Breast epithelium (tissue), 4 donors: ENCODE measurements at regions not wholly inside any gene's neighbourhood (a gene's known extent, or its start where the extent isn't known, plus 50 kb on each side); places are given as distances from the start of the nearest gene placed in this dataset.

Experiments used
- DNase-seq, 2 donors: peaks; one replicate each; pipeline ENCODE4 v3.0.0-alpha.2; 2019; ENCODE audit warnings: low spot score in 2 of 2
- H3K27ac ChIP-seq, 2 donors: fragments of 200-600 bp; sonication (generic) in 1 of 2; one replicate each; pipeline ENCODE4 v1.5.1; 2016 to 2019; ENCODE audit warnings: mild to moderate bottlenecking in 1 of 2
- H3K27me3 ChIP-seq, 2 donors: fragments of 200-600 bp; sonication (generic) in 1 of 2; one replicate each; pipeline versions ENCODE4 v1.5.1 to v1.6.0; 2017 to 2019; ENCODE audit warnings: control low read depth in 1 of 2, mild to moderate bottlenecking in 1 of 2
- H3K36me3 ChIP-seq: fragments of 200-600 bp; one replicate; pipeline ENCODE4 v1.5.1; 2019
- H3K4me1 ChIP-seq, 2 donors: fragments of 200-600 bp; sonication (generic); one replicate each; pipeline ENCODE4 v1.5.1; 2016 to 2019; ENCODE audit warnings: control low read depth in 1 of 2
- H3K4me3 ChIP-seq, 3 donors: fragments of 200-600 bp; sonication (generic); 1 replicate in 2 of 3; 2 replicates in 1 of 3; pipeline ENCODE4 v1.5.1; 2016 to 2019; ENCODE audit warnings: mild to moderate bottlenecking in 3 of 3, moderate library complexity in 2 of 3
- H3K9me3 ChIP-seq, 2 donors: fragments of 200-600 bp; sonication (generic) in 1 of 2; one replicate each; pipeline ENCODE4 v1.5.1; 2016 to 2019; ENCODE audit warnings: control low read depth in 1 of 2
- POLR2A ChIP-seq: fragments of 450-650 bp; IDR thresholded peaks from one replicate; pipeline ENCODE4 v1.6.1; 2016; ENCODE audit warnings: antibody characterized with exemption, mild to moderate bottlenecking, moderate library complexity
- POLR2AphosphoS5 ChIP-seq, 3 donors: sonication (generic); formaldehyde crosslinking; IDR thresholded peaks; one replicate each; pipeline ENCODE4 v1.6.1; 2017; ENCODE audit warnings: antibody characterized with exemption in 3 of 3
- intact Hi-C: fragments of 100-400 bp; cut with DNase I; formaldehyde crosslinking; loops from one replicate; pipeline ENCODE4 v1.15.1; 2023; ENCODE audit warnings: low total_unique reads
- TF ChIP-seq, protein P1 (sequence below), 3 donors: fragments of 450-650 bp; IDR thresholded peaks; one replicate each; pipeline ENCODE4 v1.5.1; 2016 to 2017; ENCODE audit warnings: antibody characterized with exemption in 3 of 3, mild to moderate bottlenecking in 3 of 3, moderate library complexity in 3 of 3

DNA sequence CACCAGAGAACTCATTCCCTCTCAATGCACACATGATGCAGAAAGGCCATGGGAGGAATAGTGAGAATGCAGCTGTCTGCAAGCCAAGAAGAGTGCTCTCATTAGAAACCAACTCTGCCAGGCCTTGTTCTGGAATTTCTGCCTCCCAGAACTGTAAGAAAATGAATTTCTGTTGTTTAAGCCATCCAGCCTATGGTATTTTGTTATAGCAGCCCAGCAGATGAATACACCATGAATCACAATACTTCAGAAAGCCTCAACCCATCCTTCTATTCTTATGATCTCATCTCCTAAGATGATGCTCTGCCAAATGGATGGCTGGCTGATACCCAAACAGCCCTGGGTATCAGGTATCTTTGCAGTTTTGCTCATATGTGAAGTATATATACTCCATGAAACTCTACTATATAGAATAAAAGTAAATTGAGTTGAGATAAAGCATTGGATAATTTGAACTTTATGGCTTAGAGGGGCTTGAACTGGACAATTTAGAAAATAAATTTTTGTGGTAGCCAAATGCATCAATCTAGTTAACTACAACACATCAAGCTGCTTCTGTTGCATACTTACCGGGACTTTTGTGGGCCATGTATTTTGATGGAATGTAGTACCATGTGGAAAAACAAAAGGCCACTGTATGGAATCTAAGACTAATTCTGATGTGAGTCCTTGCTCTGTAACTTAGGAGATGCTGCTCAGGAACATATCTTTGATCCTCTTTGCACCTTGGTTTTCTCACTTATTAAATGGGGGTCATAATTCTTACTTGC is 245.9 kb downstream of the HS3ST1 start:
- Histone ChIP-seq H3K4me1 (no peaks in the 10 kb centered on the region), H3K27me3 (no peaks in the 10 kb centered on the region), H3K27ac (no peak overlapping the region), H3K9me3 (no peaks in the 10 kb centered on the region), H3K4me3 (no peak overlapping the region), H3K36me3 (no peaks in the 10 kb centered on the region)
- TF ChIP-seq, protein P1, sequence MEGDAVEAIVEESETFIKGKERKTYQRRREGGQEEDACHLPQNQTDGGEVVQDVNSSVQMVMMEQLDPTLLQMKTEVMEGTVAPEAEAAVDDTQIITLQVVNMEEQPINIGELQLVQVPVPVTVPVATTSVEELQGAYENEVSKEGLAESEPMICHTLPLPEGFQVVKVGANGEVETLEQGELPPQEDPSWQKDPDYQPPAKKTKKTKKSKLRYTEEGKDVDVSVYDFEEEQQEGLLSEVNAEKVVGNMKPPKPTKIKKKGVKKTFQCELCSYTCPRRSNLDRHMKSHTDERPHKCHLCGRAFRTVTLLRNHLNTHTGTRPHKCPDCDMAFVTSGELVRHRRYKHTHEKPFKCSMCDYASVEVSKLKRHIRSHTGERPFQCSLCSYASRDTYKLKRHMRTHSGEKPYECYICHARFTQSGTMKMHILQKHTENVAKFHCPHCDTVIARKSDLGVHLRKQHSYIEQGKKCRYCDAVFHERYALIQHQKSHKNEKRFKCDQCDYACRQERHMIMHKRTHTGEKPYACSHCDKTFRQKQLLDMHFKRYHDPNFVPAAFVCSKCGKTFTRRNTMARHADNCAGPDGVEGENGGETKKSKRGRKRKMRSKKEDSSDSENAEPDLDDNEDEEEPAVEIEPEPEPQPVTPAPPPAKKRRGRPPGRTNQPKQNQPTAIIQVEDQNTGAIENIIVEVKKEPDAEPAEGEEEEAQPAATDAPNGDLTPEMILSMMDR (IDR thresholded peaks at IDR 0.05) = no peak
- TF ChIP-seq POLR2AphosphoS5 (IDR thresholded peaks at IDR 0.05) = no peak
- TF ChIP-seq POLR2A = no peak
- intact Hi-C loops = no loop called here
- DNase-seq = no peak

GRCh38 chr4:11182031-11182430 is 246.7 kb downstream of the HS3ST1 start:
- TF ChIP-seq, protein P1 (IDR thresholded peaks at IDR 0.05) = no peak
- TF ChIP-seq POLR2AphosphoS5 (IDR thresholded peaks at IDR 0.05) = no peak
- TF ChIP-seq POLR2A = no peak
- Histone ChIP-seq H3K27ac (no peak overlapping the region), H3K27me3 (no peaks in the 10 kb centered on the region), H3K9me3 (no peaks in the 10 kb centered on the region), H3K36me3 (no peaks in the 10 kb centered on the region), H3K4me1 (no peaks in the 10 kb centered on the region), H3K4me3 (no peak overlapping the region)
- intact Hi-C loops = no loop called here
- DNase-seq = no peak

DNA sequence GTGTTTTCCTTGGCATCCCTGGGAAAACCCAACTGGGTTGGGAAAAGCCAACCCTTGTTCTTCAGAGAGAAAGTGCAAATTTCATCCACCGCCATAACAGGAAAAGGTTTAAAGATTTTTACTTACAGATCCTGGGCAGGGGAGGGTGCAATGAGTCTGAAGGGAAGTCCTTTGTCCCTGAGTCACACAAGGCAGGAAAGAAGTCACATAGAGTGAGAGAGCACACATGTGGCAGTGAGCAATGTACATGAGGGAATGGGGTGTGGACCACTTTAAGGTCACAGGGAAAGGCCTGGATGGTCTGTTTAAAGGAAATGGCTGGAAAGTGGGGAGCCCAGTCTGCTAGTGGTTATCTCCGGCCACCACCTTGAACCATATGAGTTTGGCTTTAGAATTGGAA is 248.9 kb downstream of the HS3ST1 start:
- no peak for DNase-seq
- no peaks in the 10 kb centered on the region for H3K4me1 ChIP-seq
- no peaks in the 10 kb centered on the region for H3K9me3 ChIP-seq
- TF ChIP-seq POLR2A = no peak
- no peak overlapping the region for H3K4me3 ChIP-seq
- H3K36me3 ChIP-seq = no peaks in the 10 kb centered on the region
- intact Hi-C loops = no loop called here
- H3K27me3 ChIP-seq = no peaks in the 10 kb centered on the region
- H3K27ac ChIP-seq = no peak overlapping the region

GRCh38 chr4:11178433-11178832 is 250.3 kb downstream of the HS3ST1 start:
- Histone ChIP-seq H3K27ac (no peak overlapping the region), H3K36me3 (no peaks in the 10 kb centered on the region), H3K9me3 (no peaks in the 10 kb centered on the region), H3K27me3 (no peaks in the 10 kb centered on the region), H3K4me1 (no peaks in the 10 kb centered on the region), H3K4me3 (no peak overlapping the region)
- TF ChIP-seq POLR2AphosphoS5 (IDR thresholded peaks at IDR 0.05) = no peak
- TF ChIP-seq POLR2A = no peak
- TF ChIP-seq, protein P1 (IDR thresholded peaks at IDR 0.05) = no peak
- intact Hi-C loops = no loop called here
- DNase-seq = no peak

- intact Hi-C loops = no loop called here
- Histone ChIP-seq H3K27ac (no peak overlapping the region), H3K36me3 (no peaks in the 10 kb centered on the region), H3K9me3 (no peaks in the 10 kb centered on the region), H3K4me1 (no peaks in the 10 kb centered on the region), H3K4me3 (no peak overlapping the region), H3K27me3 (no peaks in the 10 kb centered on the region)
- no peak for DNase-seq
- no peak for TF ChIP-seq POLR2AphosphoS5 (IDR thresholded peaks at IDR 0.05)
- TF ChIP-seq, protein P1 (IDR thresholded peaks at IDR 0.05) = no peak
- no peak for TF ChIP-seq POLR2A
These were observed 253.3 kb downstream of the HS3ST1 start for GRCh38 chr4:11175374-11175773.
